Neural cell (in vitro differentiated cells): ENCODE measurements at regions not wholly inside any gene's neighbourhood (a gene's known extent, or its start where the extent isn't known, plus 50 kb on each side); places are given as distances from the start of the nearest gene placed in this dataset.

Experiments
- H2AFZ ChIP-seq: fragments of 200-600, 300-800 bp; sonication (generic), shearing (Covaris generic); 2 replicates; pipeline ENCODE4 v1.6.0; 2014; ENCODE audit warnings: low read depth, mild to moderate bottlenecking, antibody characterized with exemption, low read length, moderate library complexity
- H3F3A ChIP-seq: fragments of 200-600 bp; shearing (Covaris generic); 2 replicates; pipeline ENCODE4 v1.6.1; 2016; ENCODE audit warnings: mild to moderate bottlenecking, moderate library complexity, mixed read lengths, antibody characterized with exemption, low read length; ENCODE audit not compliant: insufficient read depth, poor library complexity, severe bottlenecking
- H3K27ac ChIP-seq: fragments of 200-600, 300-800 bp; sonication (generic), shearing (Covaris generic); 2 replicates; pipeline ENCODE4 v1.5.1; 2014; ENCODE audit warnings: mild to moderate bottlenecking, low read length, moderate library complexity
- H3K27me3 ChIP-seq: fragments of 300-800, 200-600 bp; sonication (generic), shearing (Covaris generic); 2 replicates; pipeline ENCODE4 v1.6.0; 2014; ENCODE audit warnings: mild to moderate bottlenecking, low read depth, low read length, moderate library complexity; ENCODE audit not compliant: insufficient read depth
- H3K36me3 ChIP-seq: fragments of 300-800, 200-600 bp; sonication (generic), shearing (Covaris generic); 2 replicates; pipeline ENCODE4 v1.5.1; 2014; ENCODE audit warnings: mild to moderate bottlenecking, antibody characterized with exemption, low read length, moderate library complexity; ENCODE audit not compliant: insufficient read depth
- H3K4me2 ChIP-seq: fragments of 300-800, 200-600 bp; sonication (generic), shearing (Covaris generic); 2 replicates; pipeline ENCODE4 v1.6.0; 2014; ENCODE audit warnings: mild to moderate bottlenecking, low read length
- H3K4me3 ChIP-seq: fragments of 300-800, 200-600 bp; sonication (generic), shearing (Covaris generic); 2 replicates; pipeline ENCODE4 v1.5.1; 2014; ENCODE audit warnings: mild to moderate bottlenecking, low read length, moderate library complexity
- H3K79me2 ChIP-seq: fragments of 200-600 bp; shearing (Covaris generic); replicated peaks from 2 replicates; pipeline ENCODE4 v1.6.0; 2014; ENCODE audit warnings: mild to moderate bottlenecking, low read length, moderate library complexity; ENCODE audit not compliant: insufficient read depth
- H3K9ac ChIP-seq: fragments of 300-800, 200-600 bp; sonication (generic), shearing (Covaris generic); 2 replicates; pipeline ENCODE4 v1.6.1; 2016; ENCODE audit warnings: mild to moderate bottlenecking, low read length, mixed read lengths
- H3K9me2 ChIP-seq: fragments of 200-600 bp; shearing (Covaris generic); 2 replicates; pipeline ENCODE4 v1.6.1; 2016; ENCODE audit warnings: mild to moderate bottlenecking, low read length, mixed read lengths; ENCODE audit not compliant: insufficient read depth
- H3K9me3 ChIP-seq: fragments of 200-600, 300-800 bp; sonication (generic), shearing (Covaris generic); 2 replicates; pipeline ENCODE4 v1.6.1; 2016; ENCODE audit warnings: mild to moderate bottlenecking, mixed run types, low read length, moderate library complexity, mixed read lengths
- H4K20me1 ChIP-seq: fragments of 200-600 bp; shearing (Covaris generic); 2 replicates; pipeline ENCODE4 v1.6.1; 2016; ENCODE audit warnings: mild to moderate bottlenecking, mixed run types; ENCODE audit not compliant: insufficient read depth
- EP300 ChIP-seq: fragments of 450-650 bp; conservative IDR thresholded peaks from 2 replicates; pipeline ENCODE4 v1.6.1; 2014; ENCODE audit warnings: antibody characterized with exemption, mild to moderate bottlenecking, moderate library complexity; ENCODE audit not compliant: poor library complexity, severe bottlenecking
- EZH2 ChIP-seq: fragments of 200-600, 300-800 bp; shearing (Covaris generic), sonication (generic); IDR thresholded peaks from 2 replicates; pipeline ENCODE4 v1.6.1; 2014; ENCODE audit warnings: antibody characterized with exemption, low read length, borderline replicate concordance, mild to moderate bottlenecking; ENCODE audit not compliant: insufficient read depth, poor library complexity, severe bottlenecking
- MXI1 ChIP-seq: fragments of 450-650 bp; conservative IDR thresholded peaks from 2 replicates; pipeline ENCODE4 v1.6.1; 2014; ENCODE audit warnings: antibody characterized with exemption, mild to moderate bottlenecking; ENCODE audit not compliant: poor library complexity, severe bottlenecking
- POLR2AphosphoS5 ChIP-seq: IDR thresholded peaks from 2 replicates; pipeline ENCODE4 v1.6.1; 2012
- RAD21 ChIP-seq: fragments of 450-650 bp; conservative IDR thresholded peaks from 2 replicates; pipeline ENCODE4 v1.6.1; 2014; ENCODE audit warnings: antibody characterized with exemption, mild to moderate bottlenecking, moderate library complexity
- REST ChIP-seq: IDR thresholded peaks from 2 replicates; pipeline ENCODE4 v1.6.1; 2012; ENCODE audit warnings: borderline replicate concordance
- SMC3 ChIP-seq: fragments of 450-650 bp; conservative IDR thresholded peaks from 2 replicates; pipeline ENCODE4 v1.6.1; 2014; ENCODE audit warnings: antibody characterized with exemption, mild to moderate bottlenecking, moderate library complexity; ENCODE audit not compliant: poor library complexity
- TAF1 ChIP-seq: IDR thresholded peaks from 2 replicates; pipeline ENCODE4 v1.6.1; 2012; ENCODE audit warnings: low read depth
- TF ChIP-seq, protein P1 (sequence below): fragments of 450-650 bp; IDR thresholded peaks from 2 replicates; pipeline ENCODE4 v1.5.1; 2014; ENCODE audit warnings: antibody characterized with exemption, mild to moderate bottlenecking, moderate library complexity; ENCODE audit not compliant: poor library complexity, severe bottlenecking

DNA sequence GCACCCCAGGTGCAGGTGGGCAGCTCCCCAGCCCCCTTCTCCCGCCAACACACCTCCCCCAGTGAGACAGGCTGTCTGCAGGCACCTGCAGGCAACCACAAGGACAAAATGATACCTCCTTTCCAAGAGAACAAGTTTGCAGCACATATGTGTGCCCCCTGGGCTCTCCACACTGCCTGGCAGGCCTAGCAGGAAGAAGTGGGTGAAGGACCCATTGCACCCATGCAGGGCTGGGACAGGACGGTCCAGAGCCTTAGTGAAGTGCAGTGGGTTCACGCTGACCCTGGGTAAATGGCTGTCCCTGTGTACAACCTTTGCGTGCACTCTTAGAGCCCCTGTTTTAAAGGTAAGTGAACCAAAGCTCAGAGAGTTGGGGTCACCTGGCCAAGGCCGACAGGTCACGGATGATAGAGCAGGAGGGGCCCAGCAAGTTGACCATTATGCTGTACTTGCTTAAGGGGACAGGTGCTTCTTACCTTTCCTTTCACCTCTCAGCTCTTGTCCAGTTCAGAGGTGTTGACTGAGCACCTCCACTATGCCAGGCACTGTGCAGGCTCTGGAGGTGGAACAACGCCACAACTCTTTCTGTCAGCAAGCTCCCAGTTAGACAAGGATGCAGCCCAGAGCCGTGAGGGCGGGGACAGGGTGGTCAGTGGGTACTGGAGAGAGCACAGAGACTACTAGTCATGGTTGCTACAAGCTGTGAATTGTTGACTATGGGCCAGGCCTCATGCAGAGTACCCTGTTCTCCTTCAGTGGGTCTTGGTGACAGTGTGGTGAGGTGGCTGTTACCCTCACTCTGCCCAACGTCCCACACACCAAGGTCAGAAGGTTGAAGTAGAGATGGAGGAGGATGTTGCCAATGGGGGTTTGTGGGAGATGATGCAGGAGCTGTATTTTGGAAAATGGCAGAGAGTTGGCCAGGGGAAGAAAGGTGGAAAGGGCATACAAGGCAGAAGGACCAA is 125.9 kb downstream of the PAPOLA start:
- Histone ChIP-seq H2AFZ (no peak overlapping the region), H3K4me3 (no peak overlapping the region), H3K27me3 (no peaks in the 10 kb centered on the region)

DNA sequence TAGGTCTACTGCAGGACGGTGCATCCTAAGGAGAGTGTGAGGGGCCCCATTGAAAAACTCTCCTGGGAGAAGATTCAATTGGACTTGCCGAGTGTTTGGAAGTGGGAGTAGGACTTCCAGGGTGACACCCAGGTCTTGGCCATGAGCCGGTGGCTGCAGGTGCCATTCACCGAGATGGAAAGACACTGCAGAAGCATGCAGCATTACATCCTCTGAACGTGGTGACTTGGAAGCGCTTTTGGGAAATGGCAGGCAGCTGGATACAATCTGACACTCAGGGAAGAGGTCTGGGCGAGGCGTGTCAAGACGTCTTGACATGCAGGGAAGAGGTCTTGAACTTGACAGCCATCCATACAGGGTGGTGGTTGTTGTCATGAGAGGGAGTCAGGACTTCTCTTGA is 126.9 kb downstream of the PAPOLA start:
- Histone ChIP-seq H4K20me1 (no peaks in the 10 kb centered on the region), H3K27me3 (no peaks in the 10 kb centered on the region), H3K4me3 (no peak overlapping the region), H3K9ac (no peak overlapping the region), H3K9me2 (no peaks in the 10 kb centered on the region), H2AFZ (no peak overlapping the region), H3K36me3 (no peaks in the 10 kb centered on the region), H3K27ac (no peak overlapping the region), H3K79me2 (no peaks in the 10 kb centered on the region), H3K9me3 (no peaks in the 10 kb centered on the region), H3K4me2 (no peak overlapping the region), H3F3A (no peaks in the 10 kb centered on the region)
- TF ChIP-seq EZH2 (no peak), POLR2AphosphoS5 (no peak)

More for the DNA sequence above, 125.9 kb downstream of the PAPOLA start:
- Histone ChIP-seq H3K4me2 (no peak overlapping the region), H3K9ac (no peak overlapping the region), H3K36me3 (no peaks in the 10 kb centered on the region), H3F3A (no peaks in the 10 kb centered on the region), H3K27ac (no peak overlapping the region), H3K9me3 (no peaks in the 10 kb centered on the region), H4K20me1 (no peaks in the 10 kb centered on the region), H3K79me2 (no peaks in the 10 kb centered on the region), H3K9me2 (no peaks in the 10 kb centered on the region)
- TF ChIP-seq REST (no peak), SMC3 (no peak), EP300 (no peak), TAF1 (no peak), RAD21 (no peak), POLR2AphosphoS5 (no peak), MXI1 (no peak), EZH2 (no peak)
- TF ChIP-seq, protein P1, sequence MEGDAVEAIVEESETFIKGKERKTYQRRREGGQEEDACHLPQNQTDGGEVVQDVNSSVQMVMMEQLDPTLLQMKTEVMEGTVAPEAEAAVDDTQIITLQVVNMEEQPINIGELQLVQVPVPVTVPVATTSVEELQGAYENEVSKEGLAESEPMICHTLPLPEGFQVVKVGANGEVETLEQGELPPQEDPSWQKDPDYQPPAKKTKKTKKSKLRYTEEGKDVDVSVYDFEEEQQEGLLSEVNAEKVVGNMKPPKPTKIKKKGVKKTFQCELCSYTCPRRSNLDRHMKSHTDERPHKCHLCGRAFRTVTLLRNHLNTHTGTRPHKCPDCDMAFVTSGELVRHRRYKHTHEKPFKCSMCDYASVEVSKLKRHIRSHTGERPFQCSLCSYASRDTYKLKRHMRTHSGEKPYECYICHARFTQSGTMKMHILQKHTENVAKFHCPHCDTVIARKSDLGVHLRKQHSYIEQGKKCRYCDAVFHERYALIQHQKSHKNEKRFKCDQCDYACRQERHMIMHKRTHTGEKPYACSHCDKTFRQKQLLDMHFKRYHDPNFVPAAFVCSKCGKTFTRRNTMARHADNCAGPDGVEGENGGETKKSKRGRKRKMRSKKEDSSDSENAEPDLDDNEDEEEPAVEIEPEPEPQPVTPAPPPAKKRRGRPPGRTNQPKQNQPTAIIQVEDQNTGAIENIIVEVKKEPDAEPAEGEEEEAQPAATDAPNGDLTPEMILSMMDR = no peak
